Endothelial cell of umbilical vein (primary cell): ENCODE measurements at regions not wholly inside any gene's neighbourhood (a gene's known extent, or its start where the extent isn't known, plus 50 kb on each side); places are given as distances from the start of the nearest gene placed in this dataset.

Source experiments
- BruUV-seq: library from RNA; stranded (reverse); fragments of 400-500 nt; replicated peaks from 2 replicates; lab custom pipeline; 2021; lab: Mats Ljungman, UMichigan
- CTCF ChIA-PET: fragments of 300-600, 350-600 bp; sonication (Branson Sonifier 250); formaldehyde crosslinking; loops from one replicate; lab custom pipeline; 2021; ENCODE audit warnings: antibody characterized with exemption, inconsistent platforms; lab: Charles Lee
- POLR2A ChIA-PET: fragments of 300-600, 350-600 bp; sonication (Branson Sonifier 250); formaldehyde crosslinking; loops from one replicate; lab custom pipeline; 2021; ENCODE audit warnings: antibody characterized with exemption, inconsistent platforms; lab: Charles Lee
- DNase-seq: peaks from one replicate; pipeline ENCODE4 v3.0.0-alpha.2; 2011; ENCODE audit warnings: low read depth, low spot score
- FAIRE-seq: peaks from 2 replicates; lab custom pipeline; 2011; peaks lifted over from hg19 to GRCh38; lab: Jason Lieb, UNC
- H2AFZ ChIP-seq: 2 replicates; pipeline ENCODE4 v1.6.0; 2012; ENCODE audit warnings: low read depth, low read length, control low read depth, inconsistent platforms
- H3K27ac ChIP-seq: 2 replicates; pipeline ENCODE4 v1.5.1; 2011; ENCODE audit warnings: low read depth, mild to moderate bottlenecking, control low read depth, low read length, moderate library complexity; ENCODE audit not compliant: insufficient read depth
- H3K27me3 ChIP-seq, 2 experiments: 2 replicates each; pipeline versions ENCODE4 v1.6.0 to v1.6.1; 2011; ENCODE audit warnings: low read length in 2 of 2, mixed read lengths in 1 of 2; ENCODE audit not compliant: control insufficient read depth in 2 of 2, insufficient read depth in 2 of 2
- H3K36me3 ChIP-seq, 2 experiments: 2 replicates in 1 of 2; 3 replicates in 1 of 2; pipeline ENCODE4 v1.5.1; 2011; ENCODE audit warnings: low read length in 2 of 2, mild to moderate bottlenecking in 1 of 2, moderate library complexity in 1 of 2; ENCODE audit not compliant: control insufficient read depth in 2 of 2, insufficient read depth in 2 of 2; ENCODE audit errors: extremely low read depth in 1 of 2
- H3K4me1 ChIP-seq: 3 replicates; pipeline ENCODE4 v1.5.1; 2011; ENCODE audit warnings: mild to moderate bottlenecking, low read length; ENCODE audit not compliant: control insufficient read depth, insufficient read depth; ENCODE audit errors: extremely low read depth
- H3K4me2 ChIP-seq: 2 replicates; pipeline ENCODE4 v1.6.1; 2011; ENCODE audit warnings: low read length, control low read depth, mixed read lengths; ENCODE audit not compliant: insufficient read depth
- H3K4me3 ChIP-seq, 3 experiments: fragments of 200-600 bp in 1 of 3; sonication (generic), shearing (Covaris generic) in 1 of 3; replicated peaks in 1 of 3; 2 replicates each; pipeline ENCODE4 v1.5.1; 2011 to 2016; ENCODE audit warnings: control low read depth in 3 of 3, low read length in 3 of 3, mild to moderate bottlenecking in 2 of 3, inconsistent platforms in 1 of 3, low read depth in 1 of 3, moderate library complexity in 1 of 3; ENCODE audit not compliant: insufficient read depth in 1 of 3
- H3K79me2 ChIP-seq: 2 replicates; pipeline ENCODE4 v1.6.0; 2012; ENCODE audit warnings: low read length, inconsistent platforms; ENCODE audit not compliant: control insufficient read depth, insufficient read depth
- H3K9ac ChIP-seq: replicated peaks from 2 replicates; pipeline ENCODE3; 2011; ENCODE audit warnings: low read length, control low read depth; ENCODE audit not compliant: insufficient read depth; ENCODE audit errors: extremely low read depth
- H3K9me1 ChIP-seq: replicated peaks from 3 replicates; pipeline ENCODE4 v1.6.0; 2011; ENCODE audit warnings: mild to moderate bottlenecking, low read length; ENCODE audit not compliant: control insufficient read depth, insufficient read depth; ENCODE audit errors: extremely low read depth
- H3K9me3 ChIP-seq: replicated peaks from 2 replicates; pipeline ENCODE4 v1.5.1; 2012; ENCODE audit warnings: low read length, inconsistent platforms; ENCODE audit not compliant: control insufficient read depth, insufficient read depth
- H4K20me1 ChIP-seq: replicated peaks from 2 replicates; pipeline ENCODE3; 2011; ENCODE audit warnings: mild to moderate bottlenecking, low read length; ENCODE audit not compliant: control insufficient read depth, insufficient read depth; ENCODE audit errors: extremely low read depth
- CTCF ChIP-seq, 2 donors: IDR thresholded peaks; 1 replicate in 1 of 2; 2 replicates in 1 of 2; pipeline ENCODE4 v1.5.1; 2011; ENCODE audit warnings: low read length in 2 of 2, mild to moderate bottlenecking in 2 of 2, moderate library complexity in 2 of 2, control low read depth in 1 of 2, inconsistent platforms in 1 of 2, low read depth in 1 of 2; ENCODE audit not compliant: insufficient read depth in 1 of 2; ENCODE audit errors: extremely low read depth in 1 of 2
- EZH2 ChIP-seq: IDR thresholded peaks from 2 replicates; pipeline ENCODE4 v1.6.1; 2012; ENCODE audit warnings: borderline replicate concordance, low read depth, mild to moderate bottlenecking, moderate library complexity, low read length, inconsistent platforms; ENCODE audit not compliant: severe bottlenecking
- FOS ChIP-seq: IDR thresholded peaks from 2 replicates; pipeline ENCODE4 v1.6.1; 2011; ENCODE audit warnings: mild to moderate bottlenecking, low read length, moderate library complexity, borderline replicate concordance; ENCODE audit not compliant: insufficient read depth
- GATA2 ChIP-seq: IDR thresholded peaks from 2 replicates; pipeline ENCODE4 v1.7.0; 2011; ENCODE audit warnings: low read depth, mild to moderate bottlenecking, moderate library complexity, mixed read lengths, low read length; ENCODE audit not compliant: insufficient read length, insufficient read depth
- JUN ChIP-seq: IDR thresholded peaks from 2 replicates; pipeline ENCODE4 v1.6.1; 2011; ENCODE audit warnings: borderline replicate concordance, low read depth; ENCODE audit not compliant: insufficient read length, insufficient read depth
- MAX ChIP-seq: IDR thresholded peaks from 2 replicates; pipeline ENCODE4 v1.6.1; 2011; ENCODE audit not compliant: insufficient read depth, insufficient read length
- MYC ChIP-seq: IDR thresholded peaks from one replicate; pipeline ENCODE4 v1.6.1; 2011; ENCODE audit warnings: mild to moderate bottlenecking, low read depth, low read length
- POLR2A ChIP-seq: IDR thresholded peaks from 2 replicates; pipeline ENCODE4 v1.6.1; 2012; ENCODE audit warnings: low read depth, mild to moderate bottlenecking, control low read depth, low read length
- POLR2AphosphoS5 ChIP-seq: IDR thresholded peaks from 2 replicates; pipeline ENCODE4 v1.6.1; 2012; ENCODE audit warnings: low read depth, mild to moderate bottlenecking, control low read depth, low read length, moderate library complexity; ENCODE audit not compliant: insufficient read depth
- dilution Hi-C: fragments of 300-500 bp; cut with MboI; formaldehyde crosslinking; loops from one replicate; pipeline ENCODE4 v1.15.0; 2019; ENCODE audit warnings: low sequenced_read_pairs; ENCODE audit not compliant: extremely low pct_ligation_motif_present
- intact Hi-C: fragments of 100-400 bp; cut with micrococcal nuclease; formaldehyde crosslinking; loops from one replicate; pipeline ENCODE4 v1.10.0; 2022

GRCh38 chr11:119490253-119491006 lies 67.5 kb upstream of the THY1 start:
- CTCF ChIA-PET: interaction anchor here (1.1 kb wide), 1 partner anchor 616 kb away, joined by 3 read pairs; no protein-coding TSS in a partner anchor

More at GRCh38 chr11:119490253-119491006, 67.5 kb upstream of the THY1 start:
- no TSS peak for BruUV-seq
- Histone ChIP-seq H2AFZ (no peak overlapping the region), H3K27ac (no peak overlapping the region), H3K4me3 (no peak overlapping the region), H3K36me3 (no peaks in the 10 kb centered on the region), H3K9ac (no peak overlapping the region), H3K9me1 (no peaks in the 10 kb centered on the region), H4K20me1 (no peaks in the 10 kb centered on the region), H3K4me1 (no peaks in the 10 kb centered on the region), H3K9me3 (no peaks in the 10 kb centered on the region), H3K79me2 (no peaks in the 10 kb centered on the region), H3K4me2 (no peak overlapping the region), H3K27me3 (peaks cover 0 to 2% of the 10 kb centered on the region in 2 experiments)
- POLR2A ChIA-PET: no interaction called here
- dilution Hi-C loops: no loop called here
- FAIRE-seq (no peak), DNase-seq (no peak)
- intact Hi-C loops: no loop called here
- TF ChIP-seq GATA2 (no peak), MAX (no peak), MYC (no peak), FOS (no peak), CTCF (IDR thresholded peaks at IDR 0.05; ENCODE audit: extremely low read depth in 1 of 2, insufficient read depth in 1 of 2, low read depth in 1 of 2, low read length in 2 of 2) (no peak), POLR2AphosphoS5 (no peak), EZH2 (no peak), JUN (no peak), POLR2A (no peak)
